VCaP (cell line): ENCODE measurements at regions not wholly inside any gene's neighbourhood (a gene's known extent, or its start where the extent isn't known, plus 50 kb on each side); places are given as distances from the start of the nearest gene placed in this dataset.
A peak's percentile ranks its signal among the peaks of the same experiment; 100 is the strongest.

Experiments used
- H3K27ac ChIP-seq: fragments of 450-650 bp; 2 replicates; pipeline ENCODE4 v1.5.1; 2017
- CTCF ChIP-seq: fragments of 450-650 bp; conservative IDR thresholded peaks from 2 replicates; pipeline ENCODE4 v1.5.1; 2017; ENCODE audit warnings: mild to moderate bottlenecking, moderate library complexity

- no peak overlapping the region for H3K27ac ChIP-seq
- TF ChIP-seq CTCF, result no peak
Observed at GRCh38 chr11:70677232-70677916, 279.0 kb downstream of the CTTN start.

GRCh38 chr11:70678931-70679900 lies 280.9 kb downstream of the CTTN start:
- no peak for TF ChIP-seq CTCF
- no peak overlapping the region for H3K27ac ChIP-seq

GRCh38 chr11:70680781-70681281 lies 282.5 kb downstream of the CTTN start:
- TF ChIP-seq CTCF, result no peak
- no peak overlapping the region for H3K27ac ChIP-seq

GRCh38 chr11:70682056-70682455 lies 283.7 kb downstream of the CTTN start:
- no peak overlapping the region for H3K27ac ChIP-seq
- no peak for TF ChIP-seq CTCF

GRCh38 chr11:70682760-70683159 lies 284.4 kb downstream of the CTTN start:
- H3K27ac ChIP-seq, result no peak overlapping the region
- TF ChIP-seq CTCF, result no peak

- H3K27ac ChIP-seq, result peak overlapping the region; percentile 4; the same call in 1 of the 2 replicates
- no peak for TF ChIP-seq CTCF
Observed at GRCh38 chr11:70687716-70688115, 289.4 kb downstream of the CTTN start.

- H3K27ac ChIP-seq, result peak overlapping the region; percentile 4; the same call in 1 of the 2 replicates
- no peak for TF ChIP-seq CTCF
Observed at GRCh38 chr11:70688142-70688541, 289.8 kb downstream of the CTTN start.
